Amygdala (tissue), 56 donors: ENCODE measurements at regions not wholly inside any gene's neighbourhood (a gene's known extent, or its start where the extent isn't known, plus 50 kb on each side); places are given as distances from the start of the nearest gene placed in this dataset.

ENCODE experiments used
- DNase-seq, 56 donors: peaks; one replicate each; lab custom pipeline; 2025; lab: John Stamatoyannopoulos, UW

- no peak for DNase-seq
Measured at GRCh38 chrX:96425200-96425599, 259.4 kb upstream of the DIAPH2 start.

- no peak for DNase-seq
Measured at GRCh38 chrX:96430756-96431455, 253.7 kb upstream of the DIAPH2 start.

- DNase-seq = no peak
Measured at GRCh38 chrX:96432647-96433046, 252.0 kb upstream of the DIAPH2 start.

- no peak for DNase-seq
Measured at GRCh38 chrX:96433409-96434077, 251.1 kb upstream of the DIAPH2 start.

GRCh38 chrX:96435378-96436035, 249.1 kb upstream of the DIAPH2 start:
- DNase-seq = no peak

GRCh38 chrX:96436105-96436504, 248.5 kb upstream of the DIAPH2 start:
- DNase-seq = no peak

GRCh38 chrX:96438803-96439202, 245.8 kb upstream of the DIAPH2 start:
- DNase-seq = no peak

- DNase-seq = no peak
Measured at GRCh38 chrX:96440941-96441340, 243.7 kb upstream of the DIAPH2 start.

DNA sequence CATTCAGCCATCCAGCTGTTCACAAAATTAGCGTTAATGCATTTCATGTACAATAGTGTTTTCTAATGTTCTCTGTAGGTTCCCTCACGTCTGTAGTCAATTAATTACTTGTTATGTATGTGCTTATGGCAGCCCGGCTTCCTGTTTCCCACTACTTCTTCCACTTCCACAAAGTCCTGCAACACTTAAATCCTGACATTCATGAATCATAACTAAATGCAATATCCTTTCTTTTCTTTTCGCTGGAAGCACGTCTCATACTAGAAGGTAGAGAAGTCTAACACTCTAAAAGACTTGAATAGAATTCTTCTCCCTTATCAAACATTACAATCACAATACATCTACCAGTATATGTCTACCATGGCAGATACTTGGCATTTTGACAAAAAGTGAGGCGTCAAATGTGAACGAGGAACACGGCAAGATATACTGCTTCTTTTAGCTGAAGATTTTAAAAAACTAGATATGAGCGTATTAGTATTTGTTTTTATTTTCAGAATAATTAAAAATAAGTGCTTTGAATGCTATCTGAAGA, 239.0 kb upstream of the DIAPH2 start:
- no peak for DNase-seq

GRCh38 chrX:96446524-96446923, 238.1 kb upstream of the DIAPH2 start:
- no peak for DNase-seq

GRCh38 chrX:96447161-96447560, 237.5 kb upstream of the DIAPH2 start:
- DNase-seq = no peak

GRCh38 chrX:96449191-96449590, 235.5 kb upstream of the DIAPH2 start:
- DNase-seq = no peak

DNA sequence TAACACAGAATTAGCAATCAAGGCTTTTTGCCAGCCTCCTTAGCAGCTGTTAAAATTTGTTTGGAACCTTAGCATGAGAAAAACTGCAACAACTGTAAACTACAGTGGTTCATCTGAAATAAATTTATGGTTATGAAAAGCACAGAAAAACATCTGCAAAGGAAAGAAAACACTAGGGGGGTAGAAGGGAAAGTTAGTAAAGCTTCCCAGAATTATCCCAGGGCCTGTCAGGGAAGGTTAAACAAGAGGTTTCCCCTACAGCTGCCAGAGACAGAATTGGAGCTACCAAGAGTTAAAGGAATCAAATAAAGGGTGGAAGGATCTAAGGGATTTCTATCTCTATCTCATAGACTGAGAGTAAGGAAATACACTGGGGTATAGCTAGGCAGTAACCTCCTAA, 234.7 kb upstream of the DIAPH2 start:
- no peak for DNase-seq

DNA sequence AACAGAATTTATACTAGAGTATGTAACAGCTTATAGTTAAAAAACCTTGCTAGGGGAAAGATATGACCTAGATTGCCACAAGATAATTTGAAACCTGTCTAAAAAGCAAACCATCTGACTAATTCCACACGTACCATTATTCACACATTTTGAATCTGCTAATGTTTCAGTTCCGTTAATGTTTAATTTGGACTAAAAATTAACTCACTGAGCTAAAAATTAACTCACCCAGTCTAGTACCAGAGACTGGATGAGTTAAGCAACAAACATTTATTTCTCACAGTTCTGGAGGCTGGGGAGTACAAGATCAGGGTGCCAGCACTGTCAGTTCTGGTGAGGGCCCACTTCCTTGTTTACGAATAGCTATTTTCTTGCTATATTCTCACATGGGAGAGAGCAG, 231.5 kb upstream of the DIAPH2 start:
- DNase-seq = no peak

GRCh38 chrX:96455078-96455477, 229.6 kb upstream of the DIAPH2 start:
- DNase-seq = no peak

GRCh38 chrX:96464880-96465558, 219.6 kb upstream of the DIAPH2 start:
- no peak for DNase-seq

- DNase-seq = no peak
Measured at GRCh38 chrX:96474029-96474740, 210.5 kb upstream of the DIAPH2 start.

DNA sequence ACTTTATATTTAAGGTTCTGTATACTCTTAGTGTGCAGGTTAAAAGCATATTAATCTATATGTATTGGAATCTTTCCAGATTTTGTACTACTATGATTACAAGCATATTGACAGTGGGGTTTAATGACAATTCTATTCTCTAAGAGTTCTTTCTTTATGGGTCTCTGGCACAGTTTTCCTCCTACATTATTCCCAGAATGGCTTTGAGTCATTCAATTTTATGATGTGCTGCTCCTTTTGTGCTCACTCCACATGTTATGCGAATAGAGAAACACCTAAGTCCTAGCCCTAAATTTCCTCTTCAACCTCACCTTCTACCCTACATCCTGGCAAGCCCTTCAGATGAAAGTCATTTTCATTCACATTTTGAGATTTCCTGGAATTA, 209.9 kb upstream of the DIAPH2 start:
- no peak for DNase-seq

DNA sequence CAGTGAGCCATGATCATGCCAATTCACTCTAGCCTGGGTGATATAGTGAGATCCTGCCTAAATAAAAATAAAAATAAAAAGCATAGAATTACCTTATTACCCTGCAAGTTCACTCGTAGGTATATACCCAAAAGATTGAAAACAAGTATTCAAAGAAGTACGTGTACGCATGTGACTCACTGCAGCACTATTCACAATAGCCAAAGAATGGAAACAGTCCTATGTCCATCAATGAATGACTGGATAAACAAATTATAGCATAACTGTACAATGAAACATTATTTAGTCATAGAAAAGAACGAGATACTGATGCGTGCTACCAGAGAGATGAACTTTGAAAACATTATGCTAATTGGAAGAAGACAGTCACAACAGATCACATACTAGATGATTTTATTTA, 204.6 kb upstream of the DIAPH2 start:
- no peak for DNase-seq

DNA sequence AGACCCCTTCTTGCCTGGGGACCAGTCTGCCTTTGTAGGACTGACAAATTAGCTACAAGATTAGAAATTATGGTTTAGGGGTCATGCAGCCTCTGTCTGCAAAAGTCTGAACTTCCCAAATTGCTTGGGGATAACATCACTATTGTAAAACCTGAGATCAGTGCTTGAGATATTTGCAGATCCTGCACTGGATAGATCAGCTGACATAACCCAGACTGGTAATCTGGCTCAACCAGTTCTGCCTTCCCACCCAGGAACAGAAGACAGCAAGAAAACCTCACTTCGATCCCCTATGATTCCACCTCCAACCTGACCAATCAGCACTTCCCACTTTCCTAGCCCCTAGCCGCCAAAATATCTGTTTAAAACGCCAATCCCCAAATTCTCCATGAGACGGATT, 202.8 kb upstream of the DIAPH2 start:
- no peak for DNase-seq
